IMR-90 (cell line): ENCODE measurements at regions not wholly inside any gene's neighbourhood (a gene's known extent, or its start where the extent isn't known, plus 50 kb on each side); places are given as distances from the start of the nearest gene placed in this dataset.

ENCODE experiments used
- ATAC-seq: fragments of 200-7000 bp; cut with Tn5 transposase; 2 replicates; pipeline ENCODE4 v1.9.1; 2020; ENCODE audit warnings: low read depth, mild to moderate bottlenecking, moderate library complexity
- BruUV-seq: library from RNA; stranded (reverse); fragments of 400-500 nt; replicated peaks from 2 replicates; lab custom pipeline; 2021; lab: Mats Ljungman, UMichigan
- CTCF ChIA-PET: fragments of 300-600 bp; formaldehyde crosslinking; extraction: SDS; loops from one replicate; lab custom pipeline; 2021; ENCODE audit warnings: antibody characterized with exemption; lab: Yijun Ruan, JAX
- POLR2A ChIA-PET: fragments of 300-600 bp; sonication (Branson Sonifier 250); formaldehyde crosslinking; loops from one replicate; lab custom pipeline; 2022; ENCODE audit warnings: antibody characterized with exemption; ENCODE audit not compliant: unreplicated experiment; lab: Charles Lee
- DNase-seq: peaks from one replicate; pipeline ENCODE4 v3.0.0; 2013
- H2AFZ ChIP-seq: replicated peaks from 2 replicates; pipeline ENCODE3; 2013; ENCODE audit warnings: low read length, mild to moderate bottlenecking; ENCODE audit not compliant: poor library complexity
- H2AK5ac ChIP-seq: 2 replicates; pipeline ENCODE4 v1.6.1; 2013; ENCODE audit warnings: low read depth, low read length, inconsistent platforms
- H2AK9ac ChIP-seq: replicated peaks from 2 replicates; pipeline ENCODE3; 2013; ENCODE audit warnings: mild to moderate bottlenecking, low read depth, low read length, moderate library complexity; ENCODE audit not compliant: poor library complexity
- H2BK120ac ChIP-seq: 2 replicates; pipeline ENCODE4 v1.6.1; 2013; ENCODE audit warnings: low read depth, low read length, inconsistent platforms
- H2BK15ac ChIP-seq: 3 replicates; pipeline ENCODE4 v1.6.1; 2013; ENCODE audit warnings: low read depth, low read length, inconsistent platforms
- H2BK20ac ChIP-seq: 2 replicates; pipeline ENCODE4 v1.6.1; 2013; ENCODE audit warnings: low read depth, mild to moderate bottlenecking, inconsistent platforms, low read length, moderate library complexity
- H2BK5ac ChIP-seq: 2 replicates; pipeline ENCODE4 v1.6.1; 2013; ENCODE audit warnings: mild to moderate bottlenecking, low read depth, low read length, inconsistent platforms; ENCODE audit not compliant: poor library complexity, severe bottlenecking
- H3K14ac ChIP-seq: replicated peaks from 2 replicates; pipeline ENCODE4 v1.6.1; 2013; ENCODE audit warnings: low read depth, low read length, inconsistent platforms
- H3K18ac ChIP-seq: 2 replicates; pipeline ENCODE4 v1.6.1; 2013; ENCODE audit warnings: low read depth, low read length, control low read depth
- H3K23ac ChIP-seq: 2 replicates; pipeline ENCODE4 v1.6.1; 2013; ENCODE audit warnings: low read depth, low read length, inconsistent platforms
- H3K27ac ChIP-seq: 2 replicates; pipeline ENCODE4 v1.5.1; 2013; ENCODE audit warnings: mild to moderate bottlenecking, control low read depth, low read length; ENCODE audit not compliant: insufficient read depth
- H3K27me3 ChIP-seq: 2 replicates; pipeline ENCODE4 v1.6.1; 2013; ENCODE audit warnings: low read length; ENCODE audit not compliant: control insufficient read depth, insufficient read depth
- H3K36me3 ChIP-seq: 2 replicates; pipeline ENCODE4 v1.6.1; 2013; ENCODE audit warnings: low read length, mixed read lengths; ENCODE audit not compliant: control insufficient read depth, insufficient read depth
- H3K4ac ChIP-seq: 2 replicates; pipeline ENCODE4 v1.6.1; 2013; ENCODE audit warnings: low read depth, low read length, inconsistent platforms
- H3K4me1 ChIP-seq: 2 replicates; pipeline ENCODE4 v1.6.1; 2013; ENCODE audit warnings: low read length, mixed read lengths; ENCODE audit not compliant: control insufficient read depth, insufficient read depth
- H3K4me2 ChIP-seq: 2 replicates; pipeline ENCODE4 v1.6.1; 2013; ENCODE audit warnings: low read depth, mild to moderate bottlenecking, control low read depth, low read length, moderate library complexity
- H3K4me3 ChIP-seq: 2 replicates; pipeline ENCODE4 v1.5.1; 2013; ENCODE audit warnings: low read depth, mild to moderate bottlenecking, control low read depth, low read length, moderate library complexity; ENCODE audit not compliant: insufficient read depth
- H3K56ac ChIP-seq: 2 replicates; pipeline ENCODE4 v1.6.1; 2013; ENCODE audit warnings: low read length, inconsistent platforms; ENCODE audit not compliant: insufficient read depth; ENCODE audit errors: extremely low read depth
- H3K79me1 ChIP-seq, 2 experiments: 2 replicates each; pipeline ENCODE4 v1.6.1; 2013; ENCODE audit warnings: low read length in 2 of 2, inconsistent platforms in 1 of 2, low read depth in 1 of 2
- H3K9ac ChIP-seq: 2 replicates; pipeline ENCODE4 v1.6.1; 2013; ENCODE audit warnings: low read depth, low read length, control low read depth
- H3K9me1 ChIP-seq: 2 replicates; pipeline ENCODE4 v1.6.1; 2013; ENCODE audit warnings: low read length, inconsistent platforms; ENCODE audit not compliant: insufficient read depth
- H3K9me3 ChIP-seq: 2 replicates; pipeline ENCODE4 v1.6.1; 2013; ENCODE audit warnings: low read length; ENCODE audit not compliant: control insufficient read depth, insufficient read depth
- H4K20me1 ChIP-seq: 2 replicates; pipeline ENCODE4 v1.6.1; 2013; ENCODE audit warnings: low read length, inconsistent platforms; ENCODE audit not compliant: insufficient read depth
- H4K5ac ChIP-seq: 2 replicates; pipeline ENCODE4 v1.6.1; 2013; ENCODE audit warnings: mild to moderate bottlenecking, low read depth, low read length, control low read depth
- H4K8ac ChIP-seq, 2 experiments: 2 replicates each; pipeline ENCODE4 v1.6.1; 2013; ENCODE audit warnings: low read depth in 2 of 2, low read length in 2 of 2, control low read depth in 1 of 2, inconsistent platforms in 1 of 2
- H4K91ac ChIP-seq: 2 replicates; pipeline ENCODE4 v1.6.1; 2013; ENCODE audit warnings: low read depth, low read length, inconsistent platforms; ENCODE audit not compliant: insufficient read depth
- BHLHE40 ChIP-seq: fragments of 150-350 bp; IDR thresholded peaks from 2 replicates; pipeline ENCODE4 v1.6.1; 2016; ENCODE audit warnings: mild to moderate bottlenecking, low read depth, low read length
- CHD1 ChIP-seq: IDR thresholded peaks from 2 replicates; pipeline ENCODE4 v1.6.1; 2012; ENCODE audit warnings: low read depth, low read length, improper control_type of control experiment
- FOS ChIP-seq: fragments of 150-350 bp; IDR thresholded peaks from 2 replicates; pipeline ENCODE4 v1.6.1; 2016; ENCODE audit warnings: low read depth, low read length
- MAZ ChIP-seq: IDR thresholded peaks from 2 replicates; pipeline ENCODE4 v1.6.1; 2012; ENCODE audit warnings: low read depth, mild to moderate bottlenecking, low read length, improper control_type of control experiment, moderate library complexity, borderline replicate concordance
- MXI1 ChIP-seq: IDR thresholded peaks from 2 replicates; pipeline ENCODE4 v1.6.1; 2012; ENCODE audit warnings: low read depth, mild to moderate bottlenecking, low read length, moderate library complexity, borderline replicate concordance
- NFE2L2 ChIP-seq: fragments of 150-350 bp; IDR thresholded peaks from 2 replicates; pipeline ENCODE4 v1.6.1; 2016; ENCODE audit warnings: low read depth, mild to moderate bottlenecking, low read length
- RAD21 ChIP-seq: IDR thresholded peaks from 2 replicates; pipeline ENCODE4 v1.6.1; 2012; ENCODE audit warnings: low read length, improper control_type of control experiment
- RCOR1 ChIP-seq: IDR thresholded peaks from 2 replicates; pipeline ENCODE4 v1.6.1; 2012; ENCODE audit warnings: mild to moderate bottlenecking, low read length, improper control_type of control experiment; ENCODE audit not compliant: insufficient replicate concordance
- SMC3 ChIP-seq: fragments of 150-350 bp; IDR thresholded peaks from 2 replicates; pipeline ENCODE4 v1.6.1; 2016; ENCODE audit warnings: low read depth, mild to moderate bottlenecking, antibody characterized with exemption, low read length, moderate library complexity
- WGBS, 2 experiments: methylation state at CpG; one replicate each; pipeline versions ENCODE4 v1.1.5 to v1.1.7; 2013; ENCODE audit warnings: missing lambda C conversion rate in 2 of 2; ENCODE audit not compliant: insufficient read length in 1 of 2; ENCODE audit errors: extremely low coverage in 2 of 2; 5-methylcytosine and 5-hydroxymethylcytosine counted together
- dilution Hi-C: fragments of 300-500 bp; cut with HindIII; formaldehyde crosslinking; loops from one replicate; pipeline ENCODE4 v1.14.3; 2018; ENCODE audit warnings: low sequenced_read_pairs; ENCODE audit not compliant: unreplicated experiment
- in situ Hi-C: fragments of 300-500 bp; cut with MboI; formaldehyde crosslinking; loops from 3 replicates; pipeline ENCODE4 v1.14.3; 2019; ENCODE audit warnings: low sequenced_read_pairs, inconsistent platforms, mixed read lengths
- intact Hi-C: fragments of 100-400 bp; cut with micrococcal nuclease; formaldehyde crosslinking; loops from 2 replicates; pipeline ENCODE4 v1.10.0; 2022
- TF ChIP-seq, protein P1 (sequence below): conservative IDR thresholded peaks from 2 replicates; pipeline ENCODE4 v1.5.1; 2012; ENCODE audit warnings: mild to moderate bottlenecking, low read depth, low read length, improper control_type of control experiment
- TF ChIP-seq, protein P2 (sequence below): fragments of 150-350 bp; IDR thresholded peaks from 2 replicates; pipeline ENCODE4 v1.6.1; 2017; ENCODE audit warnings: mild to moderate bottlenecking, antibody characterized with exemption, low read length, low read depth

DNA sequence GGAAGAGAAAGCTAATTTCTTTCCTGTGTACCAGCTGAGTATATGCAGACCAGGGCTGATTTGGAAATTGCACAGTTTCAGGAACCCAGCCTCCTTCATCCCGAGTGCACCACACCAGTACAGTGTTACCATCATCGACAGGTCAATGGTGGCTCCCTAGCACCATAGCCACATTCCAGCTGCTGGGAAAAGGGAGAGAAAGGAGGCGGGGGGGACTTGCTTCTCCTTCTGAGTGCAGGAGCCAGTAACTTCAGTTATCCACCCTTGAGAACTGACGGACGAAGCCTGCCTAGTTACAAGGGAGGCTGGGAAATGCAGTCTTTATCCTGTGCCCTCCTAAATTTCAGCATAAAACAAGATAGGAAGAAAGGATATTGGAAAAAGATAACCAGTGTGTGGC, 129.7 kb upstream of the PRICKLE2 start:
- Histone ChIP-seq H2BK120ac (peak overlapping the region; percentile 87), H2AK9ac (peak overlapping the region; percentile 11), H3K36me3 (no peaks in the 10 kb centered on the region), H3K9me3 (no peaks in the 10 kb centered on the region), H4K20me1 (no peaks in the 10 kb centered on the region), H3K27me3 (no peaks in the 10 kb centered on the region), H2BK5ac (peak overlapping the region; percentile 91), H3K4me3 (no peak overlapping the region), H3K79me1 (peaks cover 0 to 33% of the 10 kb centered on the region in 2 experiments; a peak in 3 of 4 replicates), H2BK15ac (peak overlapping the region; percentile 47), H3K4me2 (peak overlapping the region; percentile 44), H4K8ac (peak overlapping the region; percentile 61 to 85), H2AK5ac (peak overlapping the region; percentile 75), H3K23ac (peak overlapping the region; percentile 15; the same call in 1 of the 2 replicates), H3K9me1 (peaks cover 19% of the 10 kb centered on the region), H4K5ac (peak overlapping the region; percentile 97), H2AFZ (peak overlapping the region; percentile 83), H3K14ac (peak overlapping the region; percentile 51), H3K27ac (peak overlapping the region; percentile 53), H3K4ac (peak overlapping the region; percentile 70), H2BK20ac (peak overlapping the region; percentile 83), H3K9ac (peak overlapping the region; percentile 50; the same call in 1 of the 2 replicates), H3K56ac (peak overlapping the region; percentile 41; the same call in 1 of the 2 replicates), H4K91ac (peak overlapping the region; percentile 87), H3K18ac (peak overlapping the region; percentile 85), H3K4me1 (peaks cover 22% of the 10 kb centered on the region)
- no peak for DNase-seq
- dilution Hi-C loops = no loop called here
- no TSS peak for BruUV-seq
- ChIA-PET POLR2A (no interaction called here), CTCF (interaction anchor here (1.7 kb wide), 1 partner anchor 130 kb away, joined by 7 read pairs; the partner anchor contains the start of gene PRICKLE2)
- intact Hi-C loops = loop anchor here (5.0 kb wide), 1 partner anchor 203 kb away; no protein-coding TSS in a partner anchor
- no peak for TF ChIP-seq CHD1
- no peak for TF ChIP-seq MAZ
- TF ChIP-seq, protein P1, sequence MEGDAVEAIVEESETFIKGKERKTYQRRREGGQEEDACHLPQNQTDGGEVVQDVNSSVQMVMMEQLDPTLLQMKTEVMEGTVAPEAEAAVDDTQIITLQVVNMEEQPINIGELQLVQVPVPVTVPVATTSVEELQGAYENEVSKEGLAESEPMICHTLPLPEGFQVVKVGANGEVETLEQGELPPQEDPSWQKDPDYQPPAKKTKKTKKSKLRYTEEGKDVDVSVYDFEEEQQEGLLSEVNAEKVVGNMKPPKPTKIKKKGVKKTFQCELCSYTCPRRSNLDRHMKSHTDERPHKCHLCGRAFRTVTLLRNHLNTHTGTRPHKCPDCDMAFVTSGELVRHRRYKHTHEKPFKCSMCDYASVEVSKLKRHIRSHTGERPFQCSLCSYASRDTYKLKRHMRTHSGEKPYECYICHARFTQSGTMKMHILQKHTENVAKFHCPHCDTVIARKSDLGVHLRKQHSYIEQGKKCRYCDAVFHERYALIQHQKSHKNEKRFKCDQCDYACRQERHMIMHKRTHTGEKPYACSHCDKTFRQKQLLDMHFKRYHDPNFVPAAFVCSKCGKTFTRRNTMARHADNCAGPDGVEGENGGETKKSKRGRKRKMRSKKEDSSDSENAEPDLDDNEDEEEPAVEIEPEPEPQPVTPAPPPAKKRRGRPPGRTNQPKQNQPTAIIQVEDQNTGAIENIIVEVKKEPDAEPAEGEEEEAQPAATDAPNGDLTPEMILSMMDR = no peak
- no peak for TF ChIP-seq RCOR1
- TF ChIP-seq SMC3 = no peak
- no peak for TF ChIP-seq FOS
- TF ChIP-seq MXI1 = no peak
- TF ChIP-seq, protein P2, sequence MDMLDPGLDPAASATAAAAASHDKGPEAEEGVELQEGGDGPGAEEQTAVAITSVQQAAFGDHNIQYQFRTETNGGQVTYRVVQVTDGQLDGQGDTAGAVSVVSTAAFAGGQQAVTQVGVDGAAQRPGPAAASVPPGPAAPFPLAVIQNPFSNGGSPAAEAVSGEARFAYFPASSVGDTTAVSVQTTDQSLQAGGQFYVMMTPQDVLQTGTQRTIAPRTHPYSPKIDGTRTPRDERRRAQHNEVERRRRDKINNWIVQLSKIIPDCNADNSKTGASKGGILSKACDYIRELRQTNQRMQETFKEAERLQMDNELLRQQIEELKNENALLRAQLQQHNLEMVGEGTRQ = no peak
- no peak for TF ChIP-seq BHLHE40
- no peak for TF ChIP-seq RAD21
- TF ChIP-seq NFE2L2 = no peak
- peak; percentile 6 for ATAC-seq
- no CpG with 5 or more reads among the region's 5 CpGs for WGBS, 2 experiments
- in situ Hi-C loops = no loop called here
